ENCODE measurements at regions not wholly inside any gene's neighbourhood (a gene's known extent, or its start where the extent isn't known, plus 50 kb on each side); places are given as distances from the start of the nearest gene placed in this dataset.
A peak's percentile ranks its signal among the peaks of the same experiment; 100 is the strongest.

- Histone ChIP-seq H3K36me3 (no peaks in the 10 kb centered on the region), H3K27me3 (no peaks in the 10 kb centered on the region), H3K9me3 (no peaks in the 10 kb centered on the region), H3K4me1 (peaks cover 0 to 17% of the 10 kb centered on the region in 2 donors), H3K27ac (no peak overlapping the region), H3K4me3 (replicated peaks in 1 of 3) (no peak overlapping the region)
- 96 to 100% methylated on average over 1 of the region's 1 CpG for WGBS, 2 donors
- TF ChIP-seq CTCF (IDR thresholded peaks at IDR 0.05) (no peak), POLR2A (IDR thresholded peaks at IDR 0.05) (no peak)
- intact Hi-C loops (cut with DNase I) = no loop called here
- no peak for DNase-seq
These were observed 377.3 kb upstream of the NFE2L3 start for GRCh38 chr7:25774675-25775074.

- Histone ChIP-seq H3K27me3 (no peaks in the 10 kb centered on the region), H3K4me1 (peaks cover 0 to 12% of the 10 kb centered on the region in 2 donors), H3K27ac (no peak overlapping the region), H3K4me3 (replicated peaks in 1 of 3) (no peak overlapping the region), H3K9me3 (no peaks in the 10 kb centered on the region), H3K36me3 (no peaks in the 10 kb centered on the region)
- intact Hi-C loops (cut with DNase I) = no loop called here
- WGBS, 2 donors = 94 to 96% methylated on average over 4 of the region's 4 CpGs
- DNase-seq = no peak
- TF ChIP-seq CTCF (IDR thresholded peaks at IDR 0.05) (no peak), POLR2A (IDR thresholded peaks at IDR 0.05) (no peak)
These were observed 376.4 kb upstream of the NFE2L3 start for GRCh38 chr7:25775570-25775969.

GRCh38 chr7:25775999-25776743 is 375.8 kb upstream of the NFE2L3 start:
- no peaks in the 10 kb centered on the region for H3K27me3 ChIP-seq
- H3K4me3 ChIP-seq (replicated peaks in 1 of 3) = no peak overlapping the region
- TF ChIP-seq POLR2A (IDR thresholded peaks at IDR 0.05) = no peak
- no peak for TF ChIP-seq CTCF (IDR thresholded peaks at IDR 0.05)
- 80 to 89% methylated on average over 3 of the region's 3 CpGs for WGBS, 2 donors
- no peak for DNase-seq
- H3K9me3 ChIP-seq = no peaks in the 10 kb centered on the region
- peaks cover 0 to 12% of the 10 kb centered on the region in 2 donors for H3K4me1 ChIP-seq
- no peaks in the 10 kb centered on the region for H3K36me3 ChIP-seq
- intact Hi-C loops (cut with DNase I) = no loop called here
- no peak overlapping the region for H3K27ac ChIP-seq

GRCh38 chr7:25776744-25777123 is 375.3 kb upstream of the NFE2L3 start:
- TF ChIP-seq POLR2A (IDR thresholded peaks at IDR 0.05) (no peak), CTCF (IDR thresholded peaks at IDR 0.05) (no peak)
- no peak overlapping the region for H3K4me3 ChIP-seq (replicated peaks in 1 of 3)
- no peak overlapping the region for H3K27ac ChIP-seq
- intact Hi-C loops (cut with DNase I) = no loop called here
- peaks cover 0 to 12% of the 10 kb centered on the region in 2 donors for H3K4me1 ChIP-seq
- no peaks in the 10 kb centered on the region for H3K36me3 ChIP-seq
- H3K9me3 ChIP-seq = no peaks in the 10 kb centered on the region
- no peak for DNase-seq
- WGBS, 2 donors = 87 to 90% methylated on average over 1 of the region's 1 CpG
- no peaks in the 10 kb centered on the region for H3K27me3 ChIP-seq

- no peaks in the 10 kb centered on the region for H3K36me3 ChIP-seq
- no peak overlapping the region for H3K4me3 ChIP-seq (replicated peaks in 1 of 3)
- intact Hi-C loops (cut with DNase I) = no loop called here
- H3K27ac ChIP-seq = no peak overlapping the region
- no peaks in the 10 kb centered on the region for H3K27me3 ChIP-seq
- H3K4me1 ChIP-seq = peaks cover 0 to 12% of the 10 kb centered on the region in 2 donors
- no peak for TF ChIP-seq CTCF (IDR thresholded peaks at IDR 0.05)
- no peak for TF ChIP-seq POLR2A (IDR thresholded peaks at IDR 0.05)
- H3K9me3 ChIP-seq = no peaks in the 10 kb centered on the region
- DNase-seq = peak; percentile 30 to 36
- WGBS, 2 donors = 18 to 32% methylated on average over 11 of the region's 11 CpGs
These were observed 373.9 kb upstream of the NFE2L3 start for GRCh38 chr7:25777969-25778708.
